ENCODE measurements at regions not wholly inside any gene's neighbourhood (a gene's known extent, or its start where the extent isn't known, plus 50 kb on each side); places are given as distances from the start of the nearest gene placed in this dataset.

- no peak for FAIRE-seq
Measured at GRCh38 chr20:40463171-40463570, 225.9 kb downstream of the MAFB start.

GRCh38 chr20:40462566-40462965 lies 226.5 kb downstream of the MAFB start:
- FAIRE-seq: no peak
- no peak for DNase-seq (ENCODE audit: extremely low spot score, insufficient read length, low read depth)

More at GRCh38 chr20:40463171-40463570, 225.9 kb downstream of the MAFB start:
- DNase-seq (ENCODE audit: extremely low spot score, insufficient read length, low read depth): no peak

- DNase-seq (ENCODE audit: extremely low spot score, insufficient read length, low read depth) (no peak), FAIRE-seq (no peak)
Measured at GRCh38 chr20:40459299-40459698, 229.7 kb downstream of the MAFB start.

- no peak for DNase-seq (ENCODE audit: extremely low spot score, insufficient read length, low read depth)
- no peak for FAIRE-seq
Measured at GRCh38 chr20:40457404-40457803, 231.6 kb downstream of the MAFB start.

- FAIRE-seq (no peak), DNase-seq (ENCODE audit: extremely low spot score, insufficient read length, low read depth) (no peak)
Measured at GRCh38 chr20:40452758-40453157, 236.3 kb downstream of the MAFB start.

- DNase-seq (ENCODE audit: extremely low spot score, insufficient read length, low read depth) (no peak), FAIRE-seq (no peak)
Measured at GRCh38 chr20:40451552-40451951, 237.5 kb downstream of the MAFB start.

- FAIRE-seq (no peak), DNase-seq (ENCODE audit: extremely low spot score, insufficient read length, low read depth) (no peak)
Measured at GRCh38 chr20:40449974-40450616, 238.9 kb downstream of the MAFB start.

GRCh38 chr20:40449144-40449690 lies 239.8 kb downstream of the MAFB start:
- DNase-seq (ENCODE audit: extremely low spot score, insufficient read length, low read depth) (no peak), FAIRE-seq (no peak)

GRCh38 chr20:40446888-40447287 lies 242.1 kb downstream of the MAFB start:
- no peak for FAIRE-seq

GRCh38 chr20:40444516-40444915 lies 244.5 kb downstream of the MAFB start:
- FAIRE-seq: no peak

More at GRCh38 chr20:40446888-40447287, 242.1 kb downstream of the MAFB start:
- DNase-seq (ENCODE audit: extremely low spot score, insufficient read length, low read depth): no peak

GRCh38 chr20:40443753-40444152 lies 245.3 kb downstream of the MAFB start:
- FAIRE-seq (no peak), DNase-seq (ENCODE audit: extremely low spot score, insufficient read length, low read depth) (no peak)

More at GRCh38 chr20:40444516-40444915, 244.5 kb downstream of the MAFB start:
- DNase-seq (ENCODE audit: extremely low spot score, insufficient read length, low read depth): no peak

GRCh38 chr20:40442181-40442963 lies 246.7 kb downstream of the MAFB start:
- FAIRE-seq: no peak

GRCh38 chr20:40441771-40442170 lies 247.3 kb downstream of the MAFB start:
- no peak for FAIRE-seq
- no peak for DNase-seq (ENCODE audit: extremely low spot score, insufficient read length, low read depth)

More at GRCh38 chr20:40442181-40442963, 246.7 kb downstream of the MAFB start:
- DNase-seq (ENCODE audit: extremely low spot score, insufficient read length, low read depth): no peak

GRCh38 chr20:40438161-40438830 lies 250.7 kb downstream of the MAFB start:
- DNase-seq (ENCODE audit: extremely low spot score, insufficient read length, low read depth) (no peak), FAIRE-seq (no peak)

- no peak for FAIRE-seq
Measured at GRCh38 chr20:40436011-40436410, 253.0 kb downstream of the MAFB start.

GRCh38 chr20:40435146-40435895 lies 253.7 kb downstream of the MAFB start:
- no peak for FAIRE-seq

More at GRCh38 chr20:40436011-40436410, 253.0 kb downstream of the MAFB start:
- no peak for DNase-seq (ENCODE audit: extremely low spot score, insufficient read length, low read depth)

GRCh38 chr20:40434122-40434521 lies 254.9 kb downstream of the MAFB start:
- FAIRE-seq (no peak), DNase-seq (ENCODE audit: extremely low spot score, insufficient read length, low read depth) (no peak)

More at GRCh38 chr20:40435146-40435895, 253.7 kb downstream of the MAFB start:
- no peak for DNase-seq (ENCODE audit: extremely low spot score, insufficient read length, low read depth)

GRCh38 chr20:40433341-40433861 lies 255.6 kb downstream of the MAFB start:
- FAIRE-seq: no peak
- no peak for DNase-seq (ENCODE audit: extremely low spot score, insufficient read length, low read depth)

- DNase-seq (ENCODE audit: extremely low spot score, insufficient read length, low read depth) (no peak), FAIRE-seq (no peak)
Measured at GRCh38 chr20:40431611-40432010, 257.4 kb downstream of the MAFB start.

GRCh38 chr20:40431112-40431511 lies 257.9 kb downstream of the MAFB start:
- DNase-seq (ENCODE audit: extremely low spot score, insufficient read length, low read depth): no peak

More at GRCh38 chr20:40431112-40431511, 257.9 kb downstream of the MAFB start:
- FAIRE-seq: no peak

Measured in GM18507 (cell line).